Hematopoietic multipotent progenitor cell treated with erythropoietin and hydrocortisone succinate and interleukin-3 and kit ligand, for 15 days (in vitro differentiated cells): ENCODE measurements at regions not wholly inside any gene's neighbourhood (a gene's known extent, or its start where the extent isn't known, plus 50 kb on each side); places are given as distances from the start of the nearest gene placed in this dataset.
"Not testable (repeated sequence)": the region's sequence is repeated elsewhere in the genome, so short reads cannot be mapped to it uniquely, and the experiment has no call there.

ENCODE experiments used
- DNase-seq: peaks from one replicate; pipeline ENCODE4 v3.0.0-alpha.2; 2015; ENCODE audit warnings: low spot score

DNA sequence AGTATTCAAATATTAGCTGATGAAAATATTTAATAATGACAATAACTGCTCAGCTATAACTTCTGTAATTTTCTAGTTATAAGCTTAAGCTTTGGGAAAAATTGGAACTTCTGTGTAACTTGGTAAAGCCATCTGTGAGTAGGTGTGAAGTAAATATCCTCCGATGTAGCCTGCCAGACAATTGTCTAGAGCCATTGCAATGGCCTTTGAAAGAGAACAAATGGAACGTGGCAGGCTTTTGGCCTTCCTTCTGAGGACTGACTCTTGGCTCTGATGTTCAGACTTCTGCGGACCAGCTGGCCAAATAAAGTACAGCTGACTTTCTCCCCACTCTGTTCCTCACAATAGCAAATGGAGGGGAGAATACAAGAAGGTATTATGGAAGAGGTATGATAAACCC lies 203.4 kb upstream of the NMUR2 start:
- no peak for DNase-seq

DNA sequence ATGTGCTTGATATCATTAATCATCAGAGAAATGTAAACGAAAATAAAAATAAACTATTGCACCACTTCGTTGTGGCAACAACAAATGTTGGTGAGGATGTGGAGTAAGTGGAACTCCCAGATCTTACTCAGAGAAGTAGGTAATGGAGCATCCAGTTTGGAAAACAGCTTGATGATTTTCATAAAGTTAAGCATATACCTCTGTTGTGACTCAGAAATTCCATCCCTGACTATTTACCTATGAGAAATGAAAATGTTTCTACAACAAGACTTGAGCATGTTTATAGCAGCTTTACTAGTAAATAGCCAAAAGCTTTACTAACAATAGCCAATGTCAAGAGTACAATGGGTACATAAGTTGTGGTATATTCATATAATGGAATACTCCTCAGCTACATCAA lies 214.7 kb upstream of the NMUR2 start:
- no peak for DNase-seq

DNA sequence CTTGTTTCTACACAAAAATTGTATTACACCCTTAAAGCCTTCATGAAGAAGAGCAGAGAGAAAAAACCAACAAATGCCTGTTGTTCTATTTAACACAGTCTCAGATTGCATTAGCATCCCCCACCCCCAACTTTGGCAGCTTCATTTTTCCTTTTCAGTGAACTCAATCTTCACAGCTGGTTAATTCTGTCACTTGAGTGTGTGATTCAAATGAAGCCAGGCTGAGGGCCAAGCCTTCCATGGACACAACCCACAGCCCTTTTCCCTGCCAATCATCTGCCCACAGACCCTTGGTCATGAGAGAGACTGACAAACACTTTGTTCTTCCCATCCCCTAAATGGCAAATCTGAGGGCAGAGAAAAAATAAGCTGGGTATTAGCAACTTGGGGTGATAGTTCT lies 217.5 kb upstream of the NMUR2 start:
- DNase-seq, result no peak

DNA sequence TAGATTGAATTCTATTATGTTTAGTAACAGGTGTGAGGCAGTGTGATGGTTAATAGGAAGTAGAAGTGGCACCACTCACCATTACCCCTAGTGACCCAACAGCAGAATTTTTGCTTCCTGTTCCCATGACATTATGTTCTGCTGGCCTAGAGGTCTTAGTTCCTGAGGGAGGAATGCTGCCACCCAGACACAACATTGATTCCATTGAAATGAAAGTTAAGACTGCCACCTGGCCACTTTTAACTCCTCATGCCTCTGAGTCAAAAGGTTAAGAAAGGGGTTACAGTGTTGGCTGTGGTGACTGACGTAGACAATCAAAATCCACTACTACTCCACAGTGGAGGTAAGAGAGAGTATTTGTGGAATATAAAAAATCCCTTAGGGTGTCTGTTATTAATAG lies 218.9 kb upstream of the NMUR2 start:
- DNase-seq, result no peak

DNA sequence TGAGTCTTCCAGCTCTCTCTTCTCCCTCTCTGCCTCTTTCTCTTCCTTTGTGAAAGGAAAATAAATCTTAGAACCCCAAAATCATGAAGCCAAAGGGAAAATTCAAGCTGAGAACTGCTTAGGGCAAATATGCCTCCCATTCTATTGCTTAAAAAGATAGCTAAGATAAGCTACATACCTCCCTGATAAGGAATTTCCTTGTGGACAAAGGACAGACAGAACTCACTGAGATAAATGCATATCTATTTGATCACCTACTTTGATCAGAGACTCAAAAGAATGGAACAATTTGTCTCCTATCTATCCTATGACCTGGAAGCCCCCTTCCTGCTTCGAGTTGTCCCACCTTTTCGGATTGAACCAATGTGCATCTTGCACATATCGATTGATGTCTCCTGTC lies 220.6 kb upstream of the NMUR2 start:
- no peak for DNase-seq

DNA sequence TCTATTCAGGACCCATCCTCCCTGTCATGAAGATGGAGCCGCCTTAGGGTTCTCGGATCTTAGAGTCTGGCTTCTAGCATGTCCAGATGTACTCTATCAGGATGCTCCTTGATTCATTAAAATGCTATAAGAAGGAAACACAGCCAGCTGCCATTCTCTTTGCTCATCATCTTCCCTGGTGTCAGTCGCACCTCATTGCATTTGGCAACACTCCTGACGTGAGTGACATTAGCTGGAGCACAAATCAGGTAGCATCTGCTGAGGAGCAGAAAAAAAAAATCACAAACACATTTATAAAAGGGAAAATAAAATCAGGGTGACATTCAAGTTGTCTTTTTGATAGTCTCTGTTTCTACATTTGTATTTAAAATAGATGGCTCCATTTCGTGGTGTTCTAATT lies 226.1 kb upstream of the NMUR2 start:
- no peak for DNase-seq

DNA sequence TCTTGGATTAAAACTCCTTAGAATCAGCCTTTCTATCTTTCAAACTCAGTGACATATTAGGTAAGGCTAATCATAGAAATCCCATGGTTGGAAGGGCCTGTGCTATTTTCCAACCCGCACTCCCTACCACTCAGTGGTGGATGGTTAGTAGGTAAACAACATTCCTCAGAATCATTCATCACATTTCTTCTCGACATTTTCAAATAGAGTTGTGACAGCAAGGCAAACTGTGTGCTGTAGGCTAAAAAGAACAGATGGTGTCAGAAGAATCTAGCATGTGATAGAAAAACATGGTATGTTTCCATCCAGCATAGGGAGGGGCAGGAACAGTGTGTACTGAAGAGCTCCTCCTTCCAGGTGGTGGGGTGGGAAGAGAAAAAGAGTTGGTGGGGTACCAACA lies 227.3 kb upstream of the NMUR2 start:
- DNase-seq, result no peak

DNA sequence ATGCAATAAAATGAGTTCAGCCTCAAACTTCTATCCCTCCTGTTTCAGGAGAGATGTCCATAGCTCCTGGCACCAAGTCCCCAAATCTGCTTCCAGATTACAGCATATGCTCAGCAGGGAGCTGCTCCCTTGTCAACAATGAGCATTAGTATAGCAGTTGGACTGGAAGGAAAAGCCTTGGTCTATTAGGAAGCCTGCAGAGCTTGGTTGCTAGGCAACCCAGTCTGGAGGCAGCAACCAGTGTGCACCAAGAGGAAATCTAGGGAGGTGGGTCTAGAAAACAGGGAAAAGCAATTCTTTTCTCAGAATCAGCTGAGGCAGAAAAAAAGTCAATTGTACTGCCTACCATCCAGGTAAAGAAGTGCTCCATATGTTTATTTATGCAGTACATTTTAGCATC lies 229.5 kb upstream of the NMUR2 start:
- no peak for DNase-seq

DNA sequence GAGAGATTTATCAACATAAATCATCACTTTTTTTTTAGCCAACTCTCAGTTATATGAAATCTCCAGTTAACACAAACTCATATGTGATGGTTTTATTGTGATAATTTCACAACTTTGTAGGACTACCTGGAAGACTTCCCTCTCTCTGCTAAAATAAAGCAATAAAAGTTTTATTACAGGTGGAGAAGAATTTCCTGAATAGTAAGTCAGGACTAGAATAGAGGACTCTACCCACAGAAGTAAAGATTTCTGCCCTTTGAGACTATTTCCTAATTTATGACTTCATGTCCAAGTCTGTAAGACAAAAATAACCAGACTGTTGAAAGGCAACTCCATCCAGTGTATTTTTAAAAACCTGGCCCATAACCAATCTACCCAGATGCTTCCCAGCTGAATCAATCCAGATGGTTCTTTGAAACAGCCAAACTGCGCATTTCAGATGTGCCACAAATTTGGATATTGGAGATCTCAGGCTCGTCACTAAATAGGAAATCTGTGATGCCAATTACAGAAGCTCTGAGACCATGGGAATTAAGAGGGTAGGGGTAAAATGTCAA lies 234.0 kb upstream of the NMUR2 start:
- no peak for DNase-seq

DNA sequence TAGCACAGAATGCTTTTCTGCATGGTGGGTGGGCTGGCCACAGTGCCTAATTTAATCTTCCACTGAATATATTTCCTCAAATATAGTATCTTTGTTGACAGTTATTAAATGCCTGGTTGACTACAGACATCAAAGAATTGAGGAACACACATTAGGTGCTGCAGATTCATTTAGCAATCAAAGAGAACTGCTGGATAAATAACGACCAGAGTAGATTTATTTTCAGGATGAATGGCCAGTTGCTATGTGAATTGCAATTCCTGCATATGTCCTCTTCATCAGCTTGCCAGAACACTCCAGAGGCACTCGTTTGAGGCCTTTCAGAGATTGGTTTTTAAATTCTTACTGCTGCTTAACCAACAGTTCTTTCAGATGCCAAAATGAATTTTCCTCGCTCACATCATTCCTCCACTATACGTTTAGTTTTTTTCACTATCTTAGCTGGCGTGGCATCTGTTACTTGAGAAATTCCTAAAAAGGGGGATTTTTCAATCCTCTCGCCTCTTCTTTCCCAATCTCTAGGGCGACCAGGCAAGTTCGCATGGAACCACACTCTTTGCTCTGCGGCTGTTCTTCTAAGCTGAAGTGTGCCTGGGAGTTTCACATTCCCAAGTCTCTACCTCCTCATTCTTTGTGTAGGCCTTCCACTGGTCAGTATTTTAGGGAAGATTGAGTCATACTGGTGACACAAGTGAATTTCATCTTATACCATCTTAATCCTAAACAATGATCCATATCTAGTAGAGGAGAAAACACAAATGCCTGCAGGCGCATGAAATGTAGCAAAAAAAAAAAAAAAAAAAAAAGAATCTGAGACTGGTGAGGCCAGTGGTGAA lies 237.1 kb upstream of the NMUR2 start:
- DNase-seq, result no peak

DNA sequence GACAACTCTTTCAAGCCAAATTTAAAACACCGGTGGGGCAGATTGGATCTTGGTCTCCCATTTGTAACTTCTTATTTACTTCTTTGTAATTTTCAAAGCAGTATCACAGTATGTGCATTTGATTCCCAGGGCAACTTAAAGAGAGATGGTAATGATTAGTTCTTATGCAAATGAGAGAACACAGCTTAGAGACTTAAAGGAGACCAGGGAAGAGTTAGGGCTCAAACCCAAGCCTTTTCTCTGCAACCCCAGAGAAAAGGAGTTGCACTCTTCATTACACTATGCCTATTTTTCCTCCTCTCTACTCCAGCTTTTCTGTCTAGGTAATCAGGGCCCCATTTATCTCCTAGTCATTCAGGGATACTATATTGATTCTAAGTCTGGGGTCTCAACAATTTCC lies 237.8 kb upstream of the NMUR2 start:
- DNase-seq, result no peak

DNA sequence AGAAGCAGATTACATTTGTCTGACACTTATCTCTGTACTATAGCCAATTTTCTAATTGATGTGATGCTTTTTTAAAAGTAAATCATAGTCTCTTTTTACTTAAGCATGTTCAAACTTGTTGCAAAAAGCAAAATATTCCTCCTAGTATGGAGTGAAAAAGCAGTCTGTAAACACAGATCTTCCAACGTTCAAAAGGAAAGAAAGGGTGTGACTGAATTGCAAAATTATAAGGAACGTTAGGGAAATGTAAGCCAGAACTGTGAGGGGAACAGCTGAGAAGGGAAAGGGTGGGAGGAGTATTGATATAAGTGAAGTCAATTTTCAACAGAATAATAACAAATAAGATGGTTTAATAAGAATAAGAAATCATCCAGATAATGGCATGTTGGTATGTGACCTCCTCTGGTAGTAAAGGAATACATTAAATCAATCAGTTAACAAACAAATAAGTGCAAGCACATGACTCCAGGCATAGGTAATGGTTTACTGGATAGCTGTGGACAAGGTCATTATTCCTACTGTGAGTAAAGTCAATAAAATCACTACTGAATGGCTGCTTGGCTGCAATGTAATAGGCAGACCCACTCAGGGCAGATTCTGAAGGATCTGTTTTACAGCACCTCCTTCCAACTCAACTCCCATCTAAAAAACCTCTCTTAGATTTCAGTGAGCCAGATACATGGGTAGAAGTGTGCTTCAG lies 239.1 kb upstream of the NMUR2 start:
- no peak for DNase-seq

DNA sequence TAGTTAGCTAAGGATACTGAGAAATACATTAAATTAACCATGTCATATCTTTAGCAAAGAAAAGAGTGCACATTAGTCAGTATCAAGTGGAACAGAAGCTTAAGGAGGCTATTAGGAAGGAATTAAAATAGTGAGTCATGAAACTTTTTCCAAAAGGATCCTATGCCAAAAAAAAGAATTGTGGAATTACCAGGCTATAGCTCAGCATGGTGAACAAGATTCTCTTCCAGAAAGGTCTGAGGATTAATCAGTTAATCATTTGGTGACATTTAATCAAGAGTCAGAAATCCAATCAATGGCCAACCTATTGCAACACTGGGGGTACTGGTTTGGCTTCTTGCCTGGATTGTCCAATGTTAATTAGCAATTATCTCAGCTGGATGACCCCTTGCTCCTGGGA lies 244.5 kb upstream of the NMUR2 start:
- no peak for DNase-seq

DNA sequence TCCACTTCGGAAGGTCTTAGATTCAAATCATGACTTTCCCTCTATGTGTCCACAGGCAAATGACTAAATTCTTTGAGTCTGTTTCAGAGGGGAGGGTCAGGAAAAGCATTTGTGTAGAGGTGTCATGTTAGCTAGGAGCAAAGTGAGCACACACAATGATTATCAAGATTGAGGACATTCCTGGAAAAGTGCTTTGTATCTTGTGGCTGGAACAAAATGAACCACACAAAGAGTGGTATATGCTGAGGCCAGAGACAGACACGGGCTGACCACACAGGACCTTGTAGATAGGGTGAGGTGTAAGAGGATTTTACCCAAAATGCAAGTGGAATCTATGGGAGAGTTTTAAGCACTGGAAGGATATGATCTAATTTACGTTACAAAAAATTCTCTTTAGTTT lies 245.3 kb upstream of the NMUR2 start:
- no peak for DNase-seq

DNA sequence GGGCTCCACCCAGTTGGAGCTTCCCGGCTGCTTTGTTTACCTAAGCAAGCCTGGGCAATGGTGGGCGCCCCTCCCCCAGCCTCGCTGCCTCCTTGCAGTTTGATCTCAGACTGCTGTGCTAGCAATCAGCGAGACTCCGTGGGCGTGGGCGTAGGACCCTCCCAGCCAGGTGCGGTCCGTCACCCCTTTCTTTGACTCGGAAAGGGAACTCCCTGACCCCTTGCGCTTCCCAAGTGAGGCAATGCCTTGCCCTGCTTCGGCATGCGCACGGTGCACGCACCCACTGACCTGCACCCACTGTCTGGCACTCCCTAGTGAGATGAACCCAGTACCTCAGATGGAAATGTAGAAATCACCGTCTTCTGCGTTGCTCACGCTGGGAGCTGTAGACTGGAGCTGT lies 254.4 kb upstream of the NMUR2 start:
- not testable (repeated sequence) for DNase-seq

DNA sequence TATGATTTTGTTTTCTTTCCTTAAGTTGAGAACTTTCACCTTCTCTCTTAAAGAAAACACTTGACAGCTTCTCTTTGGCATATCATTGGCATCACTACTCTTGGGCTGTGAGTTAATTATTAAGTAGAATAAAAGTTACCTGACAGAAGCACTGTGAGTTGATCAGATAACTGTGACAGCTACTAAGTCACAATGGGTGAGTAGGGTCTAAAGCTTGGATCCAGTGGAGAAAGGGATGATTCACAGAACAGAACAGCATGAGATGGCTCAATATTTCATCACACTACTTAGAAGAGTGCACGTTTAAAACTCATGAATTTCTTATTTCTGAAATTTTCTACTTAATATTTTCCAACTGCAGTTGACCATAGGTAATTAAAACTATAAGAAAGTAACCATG lies 268.5 kb upstream of the NMUR2 start:
- no peak for DNase-seq

DNA sequence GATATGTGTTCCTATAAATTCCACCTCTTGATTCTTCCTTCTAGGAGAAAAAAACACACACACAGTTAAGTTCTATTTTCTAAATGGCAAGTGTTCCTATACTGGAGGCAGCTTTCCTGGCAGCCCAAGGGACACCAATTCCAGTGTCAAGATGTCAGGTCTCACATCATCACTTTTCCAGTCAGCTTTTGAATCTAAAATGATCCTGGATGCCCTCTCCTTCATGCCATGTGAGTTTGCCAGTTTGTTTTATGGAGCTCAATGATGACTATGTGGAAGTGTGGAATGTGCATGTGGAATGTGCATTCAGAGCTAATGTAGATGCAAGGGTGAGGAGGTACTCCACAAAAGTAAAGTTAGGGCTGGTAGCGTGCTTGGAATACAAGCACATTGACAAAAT lies 269.3 kb upstream of the NMUR2 start:
- DNase-seq, result no peak

DNA sequence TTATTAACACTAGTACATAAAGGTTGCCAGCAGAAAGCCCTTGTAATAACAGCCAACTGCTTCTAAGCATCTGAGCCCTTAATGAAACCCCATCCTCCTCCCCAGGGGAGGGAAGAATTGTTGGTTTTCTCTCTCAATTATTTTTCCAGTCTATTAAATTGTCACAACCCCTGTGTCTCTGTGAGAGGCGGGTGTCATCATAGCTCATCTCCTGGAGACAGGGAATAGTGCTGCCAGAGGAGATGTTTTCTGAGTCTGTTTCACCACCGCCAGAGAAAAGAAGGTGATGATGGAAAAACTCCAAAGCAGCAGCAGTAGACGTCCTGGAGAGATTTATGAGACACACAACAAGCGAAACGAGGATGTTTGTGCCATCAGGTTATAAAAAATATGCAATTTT lies 271.1 kb upstream of the NMUR2 start:
- DNase-seq, result no peak

DNA sequence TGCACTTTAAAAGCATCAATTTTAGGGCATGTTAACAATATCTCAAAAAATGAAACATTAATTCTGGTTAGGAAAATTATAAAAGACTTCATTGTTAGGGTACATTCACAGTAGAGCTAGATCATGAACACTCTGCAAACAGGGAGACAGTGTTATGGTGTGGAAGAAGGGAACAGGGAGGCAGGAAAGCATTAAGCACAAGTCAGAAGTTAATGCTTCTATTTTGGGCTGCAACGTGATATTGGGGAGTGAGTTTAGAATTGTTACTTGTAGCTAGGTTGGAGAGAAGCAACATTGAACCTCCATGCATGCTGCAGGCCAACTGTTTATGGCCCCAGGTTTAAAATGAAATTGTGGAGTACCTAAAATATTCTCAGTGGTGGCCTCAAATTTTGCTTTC lies 278.1 kb upstream of the NMUR2 start:
- DNase-seq, result no peak

DNA sequence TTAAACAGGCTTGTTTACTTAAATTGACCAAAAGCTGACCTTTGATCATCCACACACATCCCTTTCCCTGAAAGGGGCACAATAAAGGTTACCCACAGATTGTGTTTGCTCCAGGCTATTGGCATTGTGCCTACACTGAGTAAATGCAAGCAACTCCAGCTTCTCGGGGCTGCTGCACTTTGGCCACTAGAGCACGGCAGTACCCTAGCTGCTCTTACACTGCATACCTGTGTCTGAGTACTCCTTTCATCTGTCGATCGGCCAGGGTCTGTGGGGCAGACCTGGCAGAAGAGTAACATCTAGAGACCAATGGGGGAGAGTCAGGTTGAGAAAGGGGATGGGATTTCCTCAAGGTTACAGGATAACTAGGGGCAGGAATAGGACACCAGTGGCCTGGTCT lies 281.9 kb upstream of the NMUR2 start:
- DNase-seq, result no peak

DNA sequence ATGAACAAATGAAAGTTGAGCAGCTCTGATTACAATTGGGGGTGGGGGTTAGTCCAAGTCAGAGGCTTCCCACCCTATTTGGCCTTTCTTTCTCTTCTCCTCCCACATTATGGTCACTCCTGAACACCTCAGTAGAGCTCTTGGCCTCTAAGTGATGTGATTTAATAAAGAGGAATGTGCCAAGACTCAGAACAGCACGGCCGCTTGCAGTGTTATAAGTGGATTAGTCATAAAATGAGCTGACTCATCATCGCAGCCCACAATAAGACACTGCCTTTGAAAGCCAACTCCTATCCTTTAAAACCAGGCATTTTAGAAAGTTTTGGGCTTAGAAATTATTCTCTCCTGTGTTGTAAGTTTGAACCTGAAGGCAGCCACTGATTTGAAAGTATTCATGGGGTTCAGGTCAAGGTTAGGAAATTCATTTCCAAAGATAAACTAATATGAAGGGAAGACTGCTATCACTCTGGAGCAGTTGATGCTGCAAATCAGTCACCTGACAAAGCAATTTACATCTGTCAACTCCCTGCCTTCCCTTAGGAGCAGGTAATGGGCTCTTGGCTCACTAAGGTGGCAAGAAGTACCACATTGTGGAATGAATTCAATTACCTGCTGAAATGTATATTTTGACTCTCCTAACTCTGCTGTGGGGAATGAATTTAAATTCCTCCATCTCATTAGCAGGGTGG lies 283.6 kb upstream of the NMUR2 start:
- DNase-seq, result no peak

DNA sequence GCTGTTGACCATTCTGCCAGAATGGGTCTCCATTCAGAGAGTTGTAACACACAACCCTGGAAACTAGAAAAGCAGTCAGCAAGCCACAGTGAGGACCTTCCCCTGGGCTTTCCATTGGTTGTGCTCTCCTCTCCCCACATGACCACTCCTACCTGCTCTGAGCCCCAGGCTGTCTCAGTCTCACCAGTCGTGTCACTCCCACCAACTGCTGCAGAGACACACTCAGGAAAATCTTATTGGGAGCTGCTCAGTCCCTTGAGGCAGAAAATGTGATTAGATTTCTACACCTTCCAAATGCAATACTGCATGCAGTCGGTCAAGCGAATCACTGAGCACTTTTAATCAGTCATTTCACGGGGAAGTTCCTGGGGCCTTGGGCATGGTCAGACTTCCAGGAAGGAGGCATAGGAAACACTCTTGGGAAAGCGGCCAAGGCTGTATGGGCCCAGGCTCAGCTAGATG lies 284.2 kb upstream of the NMUR2 start:
- no peak for DNase-seq

DNA sequence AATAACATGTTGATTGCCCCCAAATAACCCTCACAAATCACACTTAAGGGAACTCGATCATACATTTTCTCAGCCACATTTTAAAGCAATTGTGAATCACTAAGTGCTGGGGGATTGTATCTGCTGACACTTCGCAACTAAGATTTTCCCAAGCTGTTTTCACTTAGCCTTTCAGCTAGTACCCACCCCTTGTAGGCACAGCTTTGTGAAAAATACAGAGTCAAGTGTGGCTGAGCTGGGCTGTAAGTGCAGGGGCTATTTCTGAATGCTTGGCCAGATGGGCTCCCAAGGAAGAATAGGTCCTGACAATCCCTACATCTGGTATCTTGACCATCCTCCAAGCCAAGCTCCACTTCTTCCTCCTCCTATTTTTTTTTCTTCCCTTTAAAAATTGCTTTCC lies 289.2 kb upstream of the NMUR2 start:
- no peak for DNase-seq
